DOHH2 (cell line): ENCODE measurements at regions not wholly inside any gene's neighbourhood (a gene's known extent, or its start where the extent isn't known, plus 50 kb on each side); places are given as distances from the start of the nearest gene placed in this dataset.

Source experiments
- H3F3A ChIP-seq: fragments of 200-600 bp; sonication (generic), shearing (Covaris generic); 2 replicates; pipeline ENCODE4 v1.6.0; 2016; ENCODE audit warnings: antibody characterized with exemption, mild to moderate bottlenecking; ENCODE audit not compliant: control insufficient read depth, insufficient read depth
- H3K27ac ChIP-seq: fragments of 200-600 bp; sonication (generic); 2 replicates; pipeline ENCODE4 v1.5.1; 2014; ENCODE audit warnings: low read depth, mild to moderate bottlenecking, low read length, moderate library complexity
- H3K27me3 ChIP-seq: fragments of 200-600 bp; sonication (generic); 2 replicates; pipeline ENCODE4 v1.6.1; 2014; ENCODE audit warnings: mild to moderate bottlenecking, low read length, mixed read lengths; ENCODE audit not compliant: control insufficient read depth
- H3K36me3 ChIP-seq: fragments of 200-600 bp; sonication (generic); 2 replicates; pipeline ENCODE4 v1.6.1; 2014; ENCODE audit warnings: mild to moderate bottlenecking, low read length, moderate library complexity, mixed read lengths; ENCODE audit not compliant: control insufficient read depth
- H3K4me1 ChIP-seq: fragments of 200-600 bp; sonication (generic); 2 replicates; pipeline ENCODE4 v1.6.1; 2014; ENCODE audit warnings: mild to moderate bottlenecking, low read length, mixed read lengths; ENCODE audit not compliant: control insufficient read depth
- H3K4me2 ChIP-seq: fragments of 200-600 bp; sonication (generic); 2 replicates; pipeline ENCODE4 v1.6.0; 2014; ENCODE audit warnings: mild to moderate bottlenecking, low read length, moderate library complexity
- H3K4me3 ChIP-seq: fragments of 200-600 bp; sonication (generic); 2 replicates; pipeline ENCODE4 v1.5.1; 2014; ENCODE audit warnings: mild to moderate bottlenecking, low read length, mixed read lengths
- H3K79me2 ChIP-seq: fragments of 200-600 bp; sonication (generic); 2 replicates; pipeline ENCODE4 v1.6.1; 2014; ENCODE audit warnings: mild to moderate bottlenecking, low read length, mixed read lengths; ENCODE audit not compliant: control insufficient read depth
- H3K9me2 ChIP-seq: fragments of 200-600 bp; sonication (generic); replicated peaks from 2 replicates; pipeline ENCODE4 v1.6.1; 2014; ENCODE audit warnings: mild to moderate bottlenecking, low read length, mixed read lengths; ENCODE audit not compliant: control insufficient read depth
- H3K9me3 ChIP-seq: fragments of 200-600 bp; sonication (generic); 2 replicates; pipeline ENCODE4 v1.6.1; 2014; ENCODE audit warnings: antibody characterized with exemption, low read length, mixed read lengths; ENCODE audit not compliant: control insufficient read depth, insufficient read depth
- H4K20me1 ChIP-seq: fragments of 200-600 bp; sonication (generic); 2 replicates; pipeline ENCODE4 v1.6.0; 2014; ENCODE audit warnings: low read depth, mild to moderate bottlenecking, antibody characterized with exemption, low read length, moderate library complexity; ENCODE audit not compliant: control insufficient read depth, insufficient read depth
- EZH2phosphoT487 ChIP-seq: fragments of 200-600 bp; sonication (generic); IDR thresholded peaks from 2 replicates; pipeline ENCODE4 v1.6.1; 2017; ENCODE audit warnings: borderline replicate concordance, mild to moderate bottlenecking, antibody characterized with exemption, low read length, moderate library complexity, mixed read lengths
- TF ChIP-seq, protein P1 (sequence below): fragments of 200-600 bp; sonication (generic); IDR thresholded peaks from one replicate; pipeline ENCODE4 v1.5.1; 2014; ENCODE audit warnings: antibody characterized with exemption, mild to moderate bottlenecking, low read depth, low read length; ENCODE audit not compliant: poor library complexity, severe bottlenecking

DNA sequence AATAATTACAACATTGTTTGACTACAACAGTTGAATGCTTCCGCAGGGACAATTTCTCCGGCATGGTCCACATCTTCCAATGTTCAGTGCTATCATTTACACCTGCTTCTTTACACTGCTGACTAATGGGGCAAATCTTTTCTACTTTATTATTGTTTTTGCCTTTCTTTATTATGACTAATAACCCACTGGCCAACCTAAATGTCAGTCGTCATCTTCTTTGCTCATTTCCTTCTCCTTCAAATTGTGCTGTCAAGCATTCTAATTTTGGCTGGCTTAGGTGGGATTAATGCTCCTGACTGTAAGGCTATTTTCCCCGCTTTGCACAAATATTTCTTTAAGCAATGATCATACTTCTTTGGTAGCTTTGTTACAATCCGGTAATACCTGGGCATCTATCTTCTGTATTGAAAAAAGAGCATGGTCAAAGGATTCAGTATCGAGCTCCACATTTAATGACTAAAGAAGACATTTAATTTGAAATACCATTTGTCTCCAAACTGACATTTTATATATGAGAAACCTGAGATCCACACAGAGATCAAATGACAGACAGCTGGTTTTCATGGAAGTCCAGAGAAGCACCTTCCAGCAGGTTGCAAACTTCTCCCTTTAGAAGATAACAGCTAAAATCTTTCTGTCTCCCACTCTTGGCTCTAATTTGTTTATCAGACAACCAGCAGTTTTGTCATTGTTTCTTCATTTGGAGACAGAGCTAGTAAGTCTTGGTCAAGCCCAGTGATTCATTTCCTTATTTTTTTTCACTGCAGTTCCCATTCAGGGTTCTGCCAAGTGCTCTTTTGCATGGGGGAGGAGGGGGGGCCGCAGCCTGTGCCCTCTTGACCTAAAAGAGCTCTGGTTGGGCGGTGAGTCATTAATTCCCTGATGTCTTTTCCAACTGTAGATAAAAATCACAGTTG lies 132.9 kb downstream of the SOCS6 start:
- Histone ChIP-seq H3K27me3 (peaks cover 4% of the 10 kb centered on the region), H3F3A (no peaks in the 10 kb centered on the region), H3K27ac (no peak overlapping the region), H3K79me2 (no peaks in the 10 kb centered on the region), H3K4me1 (no peaks in the 10 kb centered on the region), H3K36me3 (no peaks in the 10 kb centered on the region), H3K9me2 (no peaks in the 10 kb centered on the region), H4K20me1 (no peaks in the 10 kb centered on the region), H3K4me2 (no peak overlapping the region), H3K9me3 (no peaks in the 10 kb centered on the region), H3K4me3 (no peak overlapping the region)
- TF ChIP-seq, protein P1, sequence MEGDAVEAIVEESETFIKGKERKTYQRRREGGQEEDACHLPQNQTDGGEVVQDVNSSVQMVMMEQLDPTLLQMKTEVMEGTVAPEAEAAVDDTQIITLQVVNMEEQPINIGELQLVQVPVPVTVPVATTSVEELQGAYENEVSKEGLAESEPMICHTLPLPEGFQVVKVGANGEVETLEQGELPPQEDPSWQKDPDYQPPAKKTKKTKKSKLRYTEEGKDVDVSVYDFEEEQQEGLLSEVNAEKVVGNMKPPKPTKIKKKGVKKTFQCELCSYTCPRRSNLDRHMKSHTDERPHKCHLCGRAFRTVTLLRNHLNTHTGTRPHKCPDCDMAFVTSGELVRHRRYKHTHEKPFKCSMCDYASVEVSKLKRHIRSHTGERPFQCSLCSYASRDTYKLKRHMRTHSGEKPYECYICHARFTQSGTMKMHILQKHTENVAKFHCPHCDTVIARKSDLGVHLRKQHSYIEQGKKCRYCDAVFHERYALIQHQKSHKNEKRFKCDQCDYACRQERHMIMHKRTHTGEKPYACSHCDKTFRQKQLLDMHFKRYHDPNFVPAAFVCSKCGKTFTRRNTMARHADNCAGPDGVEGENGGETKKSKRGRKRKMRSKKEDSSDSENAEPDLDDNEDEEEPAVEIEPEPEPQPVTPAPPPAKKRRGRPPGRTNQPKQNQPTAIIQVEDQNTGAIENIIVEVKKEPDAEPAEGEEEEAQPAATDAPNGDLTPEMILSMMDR: no peak

DNA sequence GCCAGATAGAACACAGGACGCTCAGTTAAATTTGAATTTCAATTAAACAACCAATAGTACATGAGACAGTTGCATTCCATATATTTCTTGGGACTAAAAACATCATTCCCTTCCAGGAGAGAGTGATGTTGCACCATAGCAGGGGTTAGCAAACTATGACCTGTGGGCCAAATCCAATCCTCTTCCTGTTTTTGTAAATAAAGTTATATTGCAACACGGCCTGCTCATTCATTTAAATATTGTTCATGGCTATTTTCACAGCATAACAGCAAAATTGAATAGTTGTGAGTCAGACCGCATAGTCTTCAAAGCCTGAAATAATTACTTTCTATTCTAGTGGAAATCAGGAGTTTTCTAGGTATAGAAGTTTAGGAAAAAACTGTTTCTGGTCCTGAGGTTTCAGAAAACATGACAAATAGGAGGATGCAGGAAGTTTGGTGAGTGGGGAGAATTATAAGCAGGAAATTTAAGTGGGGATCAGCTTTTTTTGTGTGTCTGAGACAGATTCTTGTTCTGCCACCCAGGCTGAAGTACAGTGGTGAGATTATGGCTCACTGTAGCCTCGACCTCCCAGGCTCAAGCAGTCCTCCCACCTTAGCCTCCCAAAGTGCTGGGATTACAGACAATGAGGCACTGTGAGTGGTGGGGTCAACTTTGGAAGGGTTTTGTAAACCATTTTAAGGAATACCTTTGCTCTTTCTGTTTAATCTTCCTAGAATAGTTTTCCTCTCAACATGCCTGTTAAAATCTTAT lies 131.5 kb downstream of the SOCS6 start:
- H3F3A ChIP-seq: no peaks in the 10 kb centered on the region
- no peaks in the 10 kb centered on the region for H3K9me2 ChIP-seq
- peaks cover 4% of the 10 kb centered on the region for H3K27me3 ChIP-seq
- no peaks in the 10 kb centered on the region for H3K79me2 ChIP-seq
- H3K27ac ChIP-seq: no peak overlapping the region
- no peaks in the 10 kb centered on the region for H3K4me1 ChIP-seq
- TF ChIP-seq, protein P1: no peak
- TF ChIP-seq EZH2phosphoT487: no peak
- no peak overlapping the region for H3K4me2 ChIP-seq
- H3K4me3 ChIP-seq: no peak overlapping the region
- no peaks in the 10 kb centered on the region for H4K20me1 ChIP-seq
- H3K9me3 ChIP-seq: no peaks in the 10 kb centered on the region
- no peaks in the 10 kb centered on the region for H3K36me3 ChIP-seq

DNA sequence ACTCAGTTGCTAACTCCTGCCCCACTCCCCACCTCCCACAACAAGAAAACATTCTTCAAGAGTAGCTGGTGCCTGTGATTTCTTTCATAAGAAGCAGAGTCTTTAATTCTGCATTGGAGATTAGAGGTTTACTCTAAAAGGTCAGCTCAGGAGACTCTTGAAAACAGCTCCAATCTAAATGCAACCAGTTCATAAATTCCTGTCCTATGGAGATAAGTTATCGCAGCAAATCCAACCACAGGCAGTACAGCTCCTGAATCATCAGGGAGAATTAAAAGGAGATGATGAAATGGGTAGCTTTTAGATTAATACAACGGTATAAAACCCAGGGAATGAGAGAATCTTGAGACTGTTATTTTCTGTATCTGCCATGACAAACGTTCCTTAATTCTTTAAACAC lies 130.7 kb downstream of the SOCS6 start:
- Histone ChIP-seq H3K4me3 (no peak overlapping the region), H4K20me1 (no peaks in the 10 kb centered on the region), H3K4me2 (no peak overlapping the region), H3K9me3 (no peaks in the 10 kb centered on the region), H3K27me3 (peaks cover 4% of the 10 kb centered on the region), H3F3A (no peaks in the 10 kb centered on the region), H3K27ac (no peak overlapping the region), H3K36me3 (no peaks in the 10 kb centered on the region), H3K4me1 (no peaks in the 10 kb centered on the region), H3K9me2 (no peaks in the 10 kb centered on the region), H3K79me2 (no peaks in the 10 kb centered on the region)
- no peak for TF ChIP-seq EZH2phosphoT487
- TF ChIP-seq, protein P1: no peak
